Fibroblast of peridontal ligament (primary cell): ENCODE measurements at regions not wholly inside any gene's neighbourhood (a gene's known extent, or its start where the extent isn't known, plus 50 kb on each side); places are given as distances from the start of the nearest gene placed in this dataset.
"Not testable (repeated sequence)": the region's sequence is repeated elsewhere in the genome, so short reads cannot be mapped to it uniquely, and the experiment has no call there.

Source experiments
- DNase-seq: peaks from one replicate; pipeline ENCODE4 v3.0.0-alpha.2; 2010; ENCODE audit errors: extremely low read depth

DNA sequence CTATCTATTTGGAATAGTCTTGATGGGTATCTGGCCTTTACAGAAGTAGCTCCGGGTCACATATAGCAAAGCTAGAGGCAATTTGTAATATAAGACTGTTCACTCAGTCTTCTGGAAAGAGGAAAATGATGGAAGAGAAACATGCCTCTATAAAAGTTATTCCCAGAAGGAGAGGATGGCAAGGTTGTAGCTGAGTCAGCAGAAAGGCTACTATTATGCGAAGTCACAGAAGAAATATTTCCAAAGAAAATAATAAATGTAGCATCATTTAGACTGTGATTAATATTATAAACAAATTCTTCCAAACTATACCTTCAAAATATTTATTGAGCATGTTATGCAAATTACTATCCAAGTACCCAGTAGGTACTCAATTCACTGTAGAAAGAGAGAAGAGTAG is 1027.7 kb upstream of the TMEFF2 start:
- DNase-seq: no peak

DNA sequence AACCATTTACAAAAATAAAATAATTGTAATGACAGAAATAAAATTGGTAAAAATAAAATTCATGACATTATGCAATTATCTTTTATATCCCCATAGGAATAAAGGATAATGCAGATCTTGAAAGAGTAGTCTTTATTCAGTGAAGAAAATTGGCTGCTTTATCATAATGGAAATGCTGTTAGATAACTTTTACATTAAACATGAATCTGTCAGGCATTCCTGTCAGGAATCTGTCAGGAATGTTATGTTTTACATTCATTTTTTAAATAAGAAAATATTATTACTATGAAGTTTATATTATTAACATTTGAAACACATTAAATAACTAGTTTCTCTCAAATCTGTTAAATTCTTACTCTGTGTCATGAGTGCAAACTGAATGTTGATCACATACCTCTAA is 1024.7 kb upstream of the TMEFF2 start:
- no peak for DNase-seq

DNA sequence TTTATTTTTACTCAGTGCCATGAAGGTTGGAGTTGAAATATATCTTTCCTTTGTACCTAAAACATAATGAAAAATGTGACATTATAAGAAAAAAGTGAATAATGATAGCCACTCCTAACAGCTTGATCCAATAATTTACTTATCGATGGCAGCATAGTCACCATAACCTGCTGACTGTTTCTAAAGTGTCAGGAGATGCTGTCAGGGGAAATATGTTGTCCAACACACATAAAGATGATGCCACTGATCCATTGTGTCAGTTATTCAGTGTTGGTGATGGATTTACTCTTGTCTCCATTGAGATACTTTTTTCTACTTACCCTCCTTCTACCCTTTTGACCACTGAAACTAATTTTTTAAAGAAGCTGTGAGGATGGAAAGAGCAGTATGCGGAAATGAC is 1006.9 kb upstream of the TMEFF2 start:
- no peak for DNase-seq

DNA sequence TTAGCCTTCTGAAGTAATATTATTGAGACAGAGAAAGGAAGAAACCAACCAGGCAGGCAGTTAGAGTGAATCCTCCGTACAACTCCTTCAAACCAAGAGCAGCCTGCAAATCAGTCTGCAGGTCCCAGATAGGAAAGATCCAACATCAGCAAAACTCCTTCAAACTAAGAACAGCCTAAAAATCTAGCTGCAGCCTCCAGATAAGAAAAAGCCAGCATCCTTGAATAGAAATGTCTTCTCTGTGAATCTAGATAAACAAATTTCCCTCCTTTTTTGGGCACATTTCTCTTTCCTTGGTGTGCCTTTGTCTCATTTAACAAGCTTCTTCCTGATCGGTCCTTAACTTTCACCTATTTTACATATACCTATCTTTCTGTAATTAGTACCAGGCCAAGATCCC is 1004.6 kb upstream of the TMEFF2 start:
- no peak for DNase-seq

DNA sequence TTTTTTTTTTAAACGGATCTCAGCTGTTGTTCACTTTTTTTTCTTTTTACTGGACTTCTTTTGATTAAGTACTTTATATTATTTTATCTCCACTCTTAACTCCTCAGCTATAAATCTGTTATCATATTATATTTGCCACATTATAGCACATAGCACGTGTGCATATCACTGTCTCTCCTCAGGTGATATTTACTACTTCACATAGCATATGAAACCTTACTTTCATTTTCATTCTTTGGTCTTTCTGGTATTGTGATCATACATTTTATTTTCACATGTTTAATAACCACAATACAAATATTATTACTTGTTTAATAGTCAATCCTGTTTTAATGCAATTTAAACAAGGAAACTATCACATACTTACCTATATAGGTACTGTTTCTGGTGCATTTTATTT is 993.1 kb upstream of the TMEFF2 start:
- no peak for DNase-seq

DNA sequence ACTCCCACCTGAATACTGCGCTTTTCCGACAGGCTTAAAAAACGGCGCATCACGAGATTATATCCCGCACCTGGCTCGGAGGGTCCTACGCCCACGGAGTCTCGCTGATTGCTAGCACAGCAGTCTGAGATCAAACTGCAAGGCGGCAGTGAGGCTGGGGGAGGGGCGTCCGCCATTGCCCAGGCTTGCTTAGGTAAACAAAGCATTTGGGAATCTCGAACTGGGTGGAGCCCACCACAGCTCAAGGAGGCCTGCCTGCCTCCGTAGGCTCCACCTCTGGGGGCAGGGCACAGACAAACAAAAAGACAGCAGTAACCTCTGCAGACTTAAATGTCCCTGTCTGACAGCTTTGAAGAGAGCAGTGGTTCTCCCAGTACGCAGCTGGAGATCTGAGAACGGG is 976.2 kb upstream of the TMEFF2 start:
- DNase-seq: not testable (repeated sequence)

DNA sequence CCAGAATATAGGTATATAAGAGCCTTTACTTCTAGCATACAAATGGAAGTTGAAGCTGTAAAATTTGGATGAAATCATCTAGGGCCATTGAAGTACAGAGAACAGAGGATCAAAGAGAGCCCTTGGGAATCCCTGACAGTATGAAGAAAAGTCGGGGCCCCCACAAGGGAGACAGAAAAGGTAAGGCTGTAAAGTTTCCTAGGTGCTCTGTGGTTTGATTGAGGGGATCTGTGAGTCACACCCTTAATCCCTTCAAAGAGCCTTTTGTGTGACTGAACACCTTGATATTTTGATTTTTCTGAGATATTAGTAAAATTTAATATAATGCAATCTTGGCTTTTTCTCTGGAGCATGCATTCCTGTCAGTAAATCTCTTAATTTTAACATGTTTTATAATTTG is 961.7 kb upstream of the TMEFF2 start:
- DNase-seq: no peak

DNA sequence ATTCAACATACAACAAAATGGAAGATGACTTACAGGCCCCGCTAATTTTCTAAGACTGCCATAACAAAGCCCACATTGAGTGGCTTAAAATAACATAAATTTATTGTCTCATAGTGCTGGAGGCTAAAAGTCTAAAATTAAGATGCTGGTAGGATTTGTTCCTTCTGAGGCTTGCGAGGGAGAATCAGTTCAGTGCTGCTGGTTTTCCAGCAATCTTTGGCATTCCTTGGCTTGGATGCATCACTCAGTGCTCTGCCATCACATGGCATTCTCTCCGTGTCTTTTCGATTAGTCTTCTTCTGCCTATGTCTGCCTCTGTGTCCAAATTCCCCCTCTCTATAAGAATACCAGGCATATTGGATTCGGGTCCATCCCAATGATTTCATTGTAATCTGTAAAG is 959.3 kb upstream of the TMEFF2 start:
- no peak for DNase-seq

DNA sequence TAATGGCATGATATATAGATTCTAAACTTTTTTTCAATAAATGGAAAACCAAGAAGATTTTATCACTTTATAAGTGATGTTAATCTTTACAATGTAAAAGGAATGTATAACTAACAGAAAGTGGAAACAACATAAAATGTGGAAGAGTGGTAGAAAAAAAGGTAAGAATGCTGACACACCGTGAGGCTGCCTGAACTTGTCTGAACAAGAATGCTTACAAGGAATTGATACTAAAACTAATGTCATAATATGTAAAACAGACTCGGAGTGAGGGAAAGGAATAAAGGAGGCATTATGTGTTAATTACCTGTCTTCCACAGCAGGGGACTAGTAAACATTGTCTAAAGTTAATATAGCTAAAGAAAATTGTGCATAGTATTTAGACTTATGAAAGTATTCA is 958.8 kb upstream of the TMEFF2 start:
- DNase-seq: no peak

DNA sequence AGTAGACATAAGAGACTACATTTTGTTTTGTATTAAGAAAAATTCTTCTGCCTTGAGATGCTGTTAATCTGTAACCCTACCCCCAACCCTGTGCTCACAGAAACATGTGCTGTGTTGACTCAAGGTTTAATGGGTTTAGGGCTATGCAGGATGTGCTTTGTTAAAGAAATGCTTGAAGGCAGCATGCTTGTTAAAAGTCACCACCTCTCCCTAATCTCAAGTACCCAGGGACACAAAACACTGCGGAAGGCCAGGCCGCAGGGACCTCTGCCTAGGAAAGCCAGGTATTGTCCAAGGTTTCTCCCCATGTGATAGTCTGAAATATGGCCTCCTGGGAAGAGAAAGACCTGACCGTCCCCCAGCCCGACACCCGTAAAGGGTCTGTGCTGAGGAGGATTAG is 947.7 kb upstream of the TMEFF2 start:
- DNase-seq: not testable (repeated sequence)

DNA sequence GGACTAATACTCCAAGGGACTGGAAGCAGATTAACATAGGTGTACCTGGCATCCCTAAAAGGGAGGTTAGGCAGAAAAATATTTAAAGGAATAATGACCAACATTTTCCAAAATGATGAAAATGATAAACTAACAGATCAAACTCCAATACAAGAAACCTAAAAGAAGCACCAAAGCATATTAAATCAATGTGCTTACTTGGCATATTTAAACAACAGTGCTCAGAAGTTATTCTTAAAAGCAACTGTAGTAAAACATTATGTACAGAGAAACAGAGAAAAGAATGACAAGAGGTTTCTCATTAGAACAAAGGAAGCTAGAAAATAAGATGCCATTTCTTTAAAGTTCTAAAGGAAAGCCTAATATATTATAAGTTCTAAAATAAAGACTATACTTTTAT is 947.3 kb upstream of the TMEFF2 start:
- DNase-seq: no peak

DNA sequence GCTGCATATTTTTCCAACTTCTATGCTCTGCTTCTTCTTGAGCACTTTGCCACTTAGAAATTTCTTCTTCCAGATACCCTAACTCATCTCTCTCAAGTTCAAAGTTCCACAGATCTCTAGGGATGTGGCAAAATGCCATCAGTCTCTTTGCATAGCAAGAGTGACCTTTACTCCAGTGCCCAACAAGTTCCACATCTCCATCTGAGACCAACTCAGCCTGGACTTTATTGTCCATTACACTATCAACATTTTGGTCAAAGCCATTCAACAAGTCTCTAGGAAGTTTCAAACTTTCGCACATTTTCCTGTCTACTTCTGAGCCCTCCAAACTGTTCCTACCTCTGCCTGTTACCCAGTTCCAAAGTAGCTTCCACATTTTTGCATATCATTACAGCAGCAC is 946.2 kb upstream of the TMEFF2 start:
- not testable (repeated sequence) for DNase-seq

DNA sequence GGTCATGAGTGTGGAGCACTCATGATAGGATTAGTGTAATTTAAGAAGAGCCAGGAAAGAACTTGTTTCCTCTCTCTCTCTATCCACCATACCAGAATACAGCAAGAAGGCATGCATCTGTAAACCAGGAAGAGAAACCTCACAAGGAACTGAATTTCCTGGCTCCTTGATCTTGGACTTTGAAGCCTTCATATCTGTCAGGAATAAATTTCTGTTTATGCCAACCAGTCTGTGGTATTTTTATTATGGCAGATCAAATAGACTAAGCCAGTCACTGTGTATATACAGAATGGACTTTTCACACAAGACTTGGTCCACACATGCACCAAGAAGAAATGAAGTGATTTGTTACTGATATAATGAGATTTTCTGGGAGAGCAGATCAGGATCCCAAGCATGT is 930.1 kb upstream of the TMEFF2 start:
- DNase-seq: no peak

DNA sequence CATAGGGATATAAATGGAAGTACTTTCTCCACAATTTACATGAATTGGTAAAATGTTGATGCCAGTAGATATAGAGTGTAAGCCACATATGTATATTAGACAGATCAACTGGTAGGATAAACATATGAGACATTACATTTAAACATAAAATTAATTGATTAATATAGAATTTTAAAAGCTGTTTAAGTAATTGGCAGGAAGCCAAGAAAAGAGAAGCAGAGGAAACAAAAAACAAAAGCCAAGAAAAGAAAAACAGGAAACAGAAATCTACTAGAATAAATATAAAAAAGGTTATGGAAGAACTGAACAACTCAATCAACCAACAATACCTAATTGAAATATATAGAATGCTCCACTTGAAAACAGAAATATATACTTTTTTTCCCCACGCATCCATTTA is 920.1 kb upstream of the TMEFF2 start:
- no peak for DNase-seq

DNA sequence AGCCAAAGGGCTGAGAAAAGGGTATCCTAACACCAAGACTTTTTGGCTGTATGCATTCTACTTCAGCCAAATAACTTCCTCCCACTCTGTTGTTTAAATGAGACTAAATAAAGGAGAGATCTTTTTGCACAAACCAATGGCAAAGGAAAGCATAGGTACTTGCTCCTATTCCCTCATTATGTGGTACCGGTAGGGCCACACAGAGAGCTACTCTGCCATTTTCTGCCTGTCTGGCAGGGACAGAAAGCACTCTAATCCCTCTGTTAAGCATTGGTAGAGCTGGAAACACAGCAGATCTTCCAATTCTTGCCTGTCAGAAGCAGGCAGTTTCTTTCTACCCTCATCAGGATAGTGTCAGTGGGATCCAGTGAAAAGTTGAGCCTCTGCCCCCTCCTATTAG is 918.3 kb upstream of the TMEFF2 start:
- DNase-seq: no peak

DNA sequence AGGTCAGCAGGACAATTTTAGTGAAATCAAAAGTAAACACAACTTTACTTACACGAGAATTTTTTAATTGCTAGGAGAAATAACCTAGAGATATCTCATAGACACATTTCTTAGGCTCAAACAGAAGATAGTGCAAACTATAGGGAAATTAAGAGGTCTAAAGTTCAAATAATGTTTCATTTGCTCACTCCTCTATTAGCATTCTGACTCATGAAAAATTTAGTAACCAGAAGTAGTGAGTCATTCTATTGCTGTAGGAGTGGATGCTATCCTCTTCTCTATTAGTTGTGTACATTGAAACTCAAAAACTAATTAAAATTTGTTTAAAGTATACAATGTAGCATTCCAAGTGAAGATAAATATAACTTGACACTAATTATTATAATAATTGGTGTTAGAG is 908.3 kb upstream of the TMEFF2 start:
- no peak for DNase-seq

DNA sequence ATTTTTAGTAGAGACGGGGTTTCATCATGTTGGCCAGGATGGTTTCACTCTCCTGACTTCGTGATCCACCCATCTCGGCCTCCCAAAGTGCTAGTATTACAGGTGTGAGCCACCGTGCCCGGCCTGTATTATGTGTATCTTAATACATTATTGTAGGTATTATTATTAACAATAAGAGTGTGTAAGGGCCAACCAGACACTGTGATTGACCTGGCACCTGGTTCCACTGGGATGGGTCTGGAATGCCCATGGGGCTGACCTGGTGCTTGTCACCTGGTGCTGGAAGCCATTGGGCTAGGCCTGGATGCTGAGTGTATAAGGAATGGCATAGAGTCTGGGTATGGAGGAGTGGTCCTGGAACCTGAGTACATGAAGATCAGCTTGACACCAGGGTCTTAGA is 906.9 kb upstream of the TMEFF2 start:
- DNase-seq: no peak

DNA sequence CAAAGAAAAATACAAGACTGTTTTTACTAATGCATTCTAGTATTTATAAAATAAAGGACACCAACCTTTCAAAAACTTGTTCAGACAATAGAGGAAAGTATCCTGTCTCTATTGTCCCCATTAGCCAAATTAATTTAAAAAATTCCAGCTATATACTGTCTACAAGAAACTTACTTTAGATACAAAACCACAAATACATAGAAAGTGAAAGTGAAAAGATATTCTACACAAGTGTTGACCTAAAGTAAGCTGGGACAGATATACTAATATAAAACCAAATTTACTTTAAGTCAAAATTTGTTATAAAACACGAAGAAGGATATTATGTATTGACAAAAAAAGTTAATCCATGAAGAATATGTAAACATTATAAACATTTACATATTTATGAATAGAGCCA is 893.3 kb upstream of the TMEFF2 start:
- no peak for DNase-seq

DNA sequence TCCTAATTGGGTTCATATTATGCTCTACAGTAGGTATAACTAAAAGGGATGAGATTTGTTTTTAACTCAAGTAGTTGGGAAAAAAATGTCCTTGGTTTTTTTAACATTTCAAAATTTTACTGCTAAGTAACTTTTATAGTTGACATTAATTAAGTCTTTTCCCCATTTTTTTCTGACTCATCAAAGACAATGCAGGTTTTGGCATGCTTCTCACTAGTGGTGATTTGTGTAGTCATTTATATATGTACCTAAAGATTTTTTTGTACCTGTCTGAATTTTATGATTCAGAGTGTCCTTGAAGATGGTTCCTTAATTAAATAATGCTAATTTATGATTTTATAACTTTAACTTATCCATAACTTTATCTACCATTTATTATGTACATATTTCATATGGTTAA is 882.3 kb upstream of the TMEFF2 start:
- DNase-seq: no peak

DNA sequence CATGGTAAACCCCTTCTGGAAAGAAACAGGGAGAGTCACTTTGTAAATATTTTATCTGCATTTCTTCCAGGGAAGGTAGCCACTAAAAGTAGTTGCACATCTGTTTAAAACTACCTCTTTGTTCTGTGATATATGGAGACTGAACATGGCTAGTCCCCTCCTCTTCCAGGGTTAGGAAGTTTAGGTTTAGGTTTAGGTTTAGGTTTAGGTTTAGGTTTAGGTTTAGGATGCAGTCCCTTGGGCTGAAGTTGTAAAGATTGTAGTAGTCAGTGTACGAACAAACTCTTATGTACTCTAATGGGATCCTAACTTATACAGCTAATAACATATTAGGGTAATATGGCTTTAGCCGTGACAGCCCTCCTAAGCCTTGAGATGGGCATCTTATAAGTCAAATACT is 880.2 kb upstream of the TMEFF2 start:
- no peak for DNase-seq

DNA sequence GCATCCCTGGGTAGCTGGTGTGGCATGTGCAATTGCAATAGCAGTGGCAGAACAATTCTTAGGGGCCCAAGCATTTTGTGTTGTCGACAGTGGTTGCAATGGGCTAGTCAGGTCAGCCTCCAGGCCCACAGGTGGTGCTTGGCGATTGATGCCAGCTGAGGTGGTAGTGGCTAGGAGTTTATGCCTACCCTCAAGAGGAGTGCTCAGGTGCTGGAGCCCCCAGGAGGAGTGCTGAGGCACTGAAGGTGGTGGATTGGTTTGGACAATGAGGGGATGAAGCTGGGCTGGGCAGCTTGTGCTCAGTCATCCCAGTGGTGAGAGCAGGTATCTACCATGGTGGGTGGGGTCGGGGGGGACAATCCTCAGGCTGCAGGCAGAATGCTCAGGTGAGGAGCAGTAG is 877.9 kb upstream of the TMEFF2 start:
- no peak for DNase-seq

DNA sequence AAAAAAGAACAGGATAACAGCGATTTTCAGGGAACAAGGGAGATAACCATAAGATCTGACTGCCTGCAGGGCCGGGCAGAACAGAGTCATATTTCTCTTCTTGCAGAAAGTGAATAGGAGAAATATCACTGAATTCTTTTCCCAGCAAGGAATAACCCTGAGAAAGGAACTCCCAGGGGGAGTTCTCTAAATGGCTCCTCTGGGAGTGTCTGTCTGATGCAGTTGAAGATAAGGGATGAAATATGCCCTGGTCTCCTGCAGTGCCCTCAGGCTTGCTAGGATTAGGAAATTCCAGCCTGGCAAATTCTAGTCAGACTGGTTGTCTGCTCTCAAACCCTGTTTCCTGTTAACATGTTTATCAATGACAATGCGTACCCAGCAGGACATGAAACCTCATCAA is 830.8 kb upstream of the TMEFF2 start:
- not testable (repeated sequence) for DNase-seq

DNA sequence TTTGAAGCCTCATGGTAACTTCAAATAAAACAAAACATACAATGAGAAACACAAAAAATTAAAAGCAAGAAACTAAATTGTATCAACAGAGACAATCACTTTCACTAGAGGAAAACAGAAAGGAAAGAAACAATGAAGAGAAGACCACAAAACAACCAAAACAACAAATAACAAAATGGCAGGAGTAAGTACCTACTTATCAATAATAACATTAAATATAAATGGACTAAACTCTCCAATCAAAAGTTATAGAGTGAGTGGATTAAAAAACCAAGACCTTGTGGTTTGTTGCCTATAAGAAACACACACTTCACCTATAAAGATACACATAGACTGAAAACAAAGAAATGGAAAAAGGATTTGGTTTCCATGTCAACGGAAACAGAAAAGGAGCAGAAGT is 830.1 kb upstream of the TMEFF2 start:
- DNase-seq: no peak

DNA sequence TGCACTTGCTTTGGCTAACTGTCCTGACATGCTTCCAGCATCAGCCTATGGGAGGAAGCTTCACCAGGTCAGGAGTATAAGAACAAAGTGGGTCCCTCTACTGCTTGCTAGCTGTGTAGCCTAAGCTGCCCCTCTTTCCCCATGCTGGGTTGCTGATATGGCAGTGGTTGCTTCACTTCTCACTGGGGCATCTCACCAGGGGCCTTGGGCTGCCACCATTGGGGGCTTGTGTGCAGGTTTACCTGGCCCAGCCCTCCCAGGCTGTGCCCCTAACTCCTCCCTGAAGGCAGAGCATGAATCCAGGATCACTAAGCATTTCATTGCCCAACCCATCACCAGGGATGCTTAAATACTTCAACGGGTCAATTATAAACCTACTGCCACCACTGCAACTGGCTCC is 817.1 kb upstream of the TMEFF2 start:
- DNase-seq: no peak

DNA sequence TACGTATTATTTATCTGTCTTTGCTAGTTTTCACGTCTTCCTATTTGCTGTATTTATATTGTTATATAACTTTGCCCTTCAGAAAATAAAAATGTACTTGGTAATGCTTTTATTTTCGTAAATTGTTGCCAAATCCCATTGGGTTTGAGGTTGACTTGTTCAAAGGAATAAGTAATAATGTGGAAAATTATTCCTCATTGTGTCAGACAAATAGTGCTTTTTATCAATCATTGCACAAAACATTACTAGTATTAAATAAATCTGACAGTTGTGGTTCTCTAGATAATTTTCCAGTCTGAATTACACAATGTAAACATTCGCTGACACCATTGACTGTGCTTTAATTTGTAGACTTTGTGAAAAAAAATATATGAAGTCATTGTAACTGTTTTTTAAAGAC is 798.3 kb upstream of the TMEFF2 start:
- no peak for DNase-seq
